OCI-LY7 (cell line): ENCODE measurements at regions not wholly inside any gene's neighbourhood (a gene's known extent, or its start where the extent isn't known, plus 50 kb on each side); places are given as distances from the start of the nearest gene placed in this dataset.

ENCODE experiments used
- BruUV-seq: library from RNA; stranded (reverse); fragments of 400-500 nt; replicated peaks from 2 replicates; lab custom pipeline; 2021; lab: Mats Ljungman, UMichigan
- CTCF ChIA-PET: fragments of 300-600 bp; sonication (Branson Sonifier 250); formaldehyde crosslinking; loops from one replicate; lab custom pipeline; 2022; ENCODE audit warnings: antibody characterized with exemption; ENCODE audit not compliant: unreplicated experiment; lab: Charles Lee
- POLR2A ChIA-PET: fragments of 300-600 bp; sonication (Branson Sonifier 250); formaldehyde crosslinking; loops from one replicate; lab custom pipeline; 2022; ENCODE audit warnings: antibody characterized with exemption; lab: Charles Lee
- DNase-seq: peaks from one replicate; pipeline ENCODE4 v3.0.0-alpha.2; 2015; ENCODE audit warnings: low spot score
- H2AFZ ChIP-seq: fragments of 200-600 bp; sonication (generic), shearing (Covaris generic); 2 replicates; pipeline ENCODE4 v1.6.1; 2014; ENCODE audit warnings: mild to moderate bottlenecking, antibody characterized with exemption, low read length, moderate library complexity
- H3K27ac ChIP-seq: fragments of 200-600 bp; sonication (generic); 2 replicates; pipeline ENCODE4 v1.5.1; 2014; ENCODE audit warnings: mixed run types, low read depth, mild to moderate bottlenecking, moderate library complexity, low read length, inconsistent platforms; ENCODE audit not compliant: poor library complexity, severe bottlenecking
- H3K36me3 ChIP-seq: fragments of 200-600 bp; sonication (generic); 2 replicates; pipeline ENCODE4 v1.6.1; 2014; ENCODE audit warnings: mild to moderate bottlenecking, antibody characterized with exemption, low read length, moderate library complexity, mixed read lengths; ENCODE audit not compliant: insufficient read depth
- H3K4me1 ChIP-seq: fragments of 200-600 bp; sonication (generic); 2 replicates; pipeline ENCODE4 v1.5.1; 2014; ENCODE audit warnings: mild to moderate bottlenecking, low read length; ENCODE audit not compliant: insufficient read depth, poor library complexity, severe bottlenecking
- H3K4me2 ChIP-seq: fragments of 200-600 bp; sonication (generic); 2 replicates; pipeline ENCODE4 v1.6.1; 2014; ENCODE audit warnings: mild to moderate bottlenecking, low read length
- H3K4me3 ChIP-seq: fragments of 200-600 bp; sonication (generic); 2 replicates; pipeline ENCODE4 v1.5.1; 2014; ENCODE audit warnings: mild to moderate bottlenecking, low read depth, low read length; ENCODE audit not compliant: poor library complexity, severe bottlenecking
- H3K79me2 ChIP-seq: fragments of 200-600 bp; sonication (generic); 2 replicates; pipeline ENCODE4 v1.6.1; 2016; ENCODE audit warnings: low read depth, mild to moderate bottlenecking, low read length, moderate library complexity, mixed read lengths; ENCODE audit not compliant: insufficient read depth
- H3K9me2 ChIP-seq: fragments of 200-600 bp; sonication (generic); 2 replicates; pipeline ENCODE4 v1.6.1; 2016; ENCODE audit warnings: mild to moderate bottlenecking, low read length, mixed read lengths; ENCODE audit not compliant: insufficient read depth
- H3K9me3 ChIP-seq: fragments of 200-600 bp; sonication (generic); 2 replicates; pipeline ENCODE4 v1.6.1; 2014; ENCODE audit warnings: mild to moderate bottlenecking, mixed run types, low read length, mixed read lengths
- H4K20me1 ChIP-seq: fragments of 200-600 bp; sonication (generic); 2 replicates; pipeline ENCODE4 v1.6.1; 2014; ENCODE audit warnings: mild to moderate bottlenecking, antibody characterized with exemption, low read length, moderate library complexity, mixed read lengths; ENCODE audit not compliant: insufficient read depth
- CTCF ChIP-seq: fragments of 200-600 bp; sonication (generic); conservative IDR thresholded peaks from 2 replicates; pipeline ENCODE4 v1.5.1; 2014; ENCODE audit warnings: mild to moderate bottlenecking, antibody characterized with exemption, low read length, moderate library complexity, mixed read lengths
- EZH2phosphoT487 ChIP-seq: fragments of 200-600 bp; sonication (generic); IDR thresholded peaks from 2 replicates; pipeline ENCODE4 v1.6.1; 2018; ENCODE audit warnings: low read depth, borderline replicate concordance, mild to moderate bottlenecking, mixed run types, antibody characterized with exemption, low read length, moderate library complexity, mixed read lengths
- intact Hi-C: fragments of 100-400 bp; cut with micrococcal nuclease; formaldehyde crosslinking; loops from one replicate; pipeline ENCODE4 v1.10.0; 2022; ENCODE audit not compliant: unreplicated experiment

GRCh38 chr18:44509048-44509447 is 171.6 kb upstream of the SETBP1 start:
- H3K27ac ChIP-seq, result no peak overlapping the region
- no peaks in the 10 kb centered on the region for H4K20me1 ChIP-seq
- H3K9me3 ChIP-seq, result no peaks in the 10 kb centered on the region
- H2AFZ ChIP-seq, result no peak overlapping the region
- no peak for DNase-seq
- peaks cover 4% of the 10 kb centered on the region for H3K4me1 ChIP-seq
- no TSS peak for BruUV-seq
- intact Hi-C loops, result no loop called here
- no peak overlapping the region for H3K4me2 ChIP-seq
- H3K36me3 ChIP-seq, result no peaks in the 10 kb centered on the region
- CTCF ChIA-PET, result no interaction called here
- H3K4me3 ChIP-seq, result no peak overlapping the region
- POLR2A ChIA-PET, result no interaction called here
- no peaks in the 10 kb centered on the region for H3K9me2 ChIP-seq
- H3K79me2 ChIP-seq, result no peaks in the 10 kb centered on the region
- TF ChIP-seq EZH2phosphoT487, result no peak
- TF ChIP-seq CTCF, result no peak

DNA sequence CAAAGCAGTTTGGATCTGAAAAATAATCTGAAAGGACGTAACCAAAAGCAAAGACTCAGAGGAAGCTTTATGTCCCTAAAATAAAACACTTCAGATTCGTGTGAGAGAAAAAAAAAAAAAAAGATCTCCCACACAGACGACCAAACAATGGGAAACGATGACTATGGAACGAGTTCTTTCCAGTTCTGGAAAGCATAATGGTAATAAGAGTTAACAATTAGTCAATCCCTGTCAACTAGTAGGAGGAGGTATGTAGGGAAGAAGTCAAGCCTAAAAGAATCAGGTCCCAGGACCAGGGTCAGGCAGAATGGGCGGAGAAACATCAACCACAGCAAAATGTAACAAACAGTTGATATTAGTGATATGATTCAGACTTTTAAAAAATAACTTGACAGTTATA is 170.3 kb upstream of the SETBP1 start:
- no peak overlapping the region for H3K27ac ChIP-seq
- H3K79me2 ChIP-seq, result no peaks in the 10 kb centered on the region
- TF ChIP-seq EZH2phosphoT487 (no peak), CTCF (no peak)
- no peaks in the 10 kb centered on the region for H3K9me3 ChIP-seq
- H3K4me3 ChIP-seq, result no peak overlapping the region
- no peaks in the 10 kb centered on the region for H3K36me3 ChIP-seq
- H4K20me1 ChIP-seq, result no peaks in the 10 kb centered on the region
- H2AFZ ChIP-seq, result no peak overlapping the region
- BruUV-seq, result no TSS peak
- ChIA-PET CTCF (no interaction called here), POLR2A (interaction anchor here (0.6 kb wide), 1 partner anchor 103 kb away, joined by 5 read pairs; no protein-coding TSS in a partner anchor)
- intact Hi-C loops, result no loop called here
- no peaks in the 10 kb centered on the region for H3K9me2 ChIP-seq
- peaks cover 4% of the 10 kb centered on the region for H3K4me1 ChIP-seq
- no peak for DNase-seq
- H3K4me2 ChIP-seq, result no peak overlapping the region

DNA sequence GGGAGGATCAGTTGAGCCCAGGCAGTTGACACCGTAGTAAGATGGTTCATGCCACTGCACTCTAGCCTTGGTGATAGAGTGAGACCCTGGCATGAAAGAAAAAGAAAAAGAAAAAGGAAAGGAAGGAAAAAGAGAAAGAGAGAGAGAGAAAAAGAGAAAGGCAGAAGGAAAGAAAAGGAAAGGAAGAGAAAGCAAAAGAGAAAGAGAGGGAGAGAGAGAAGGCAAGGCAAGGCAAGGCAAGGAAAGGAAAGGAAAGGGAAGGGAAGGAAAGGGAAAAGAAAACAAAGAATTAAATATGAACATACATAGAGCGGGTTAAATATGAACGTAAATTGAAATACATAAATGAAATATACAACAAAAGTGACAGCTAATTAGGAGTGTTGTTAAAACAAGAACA is 167.5 kb upstream of the SETBP1 start:
- TF ChIP-seq CTCF, result no peak
- H3K4me3 ChIP-seq, result no peak overlapping the region
- no peaks in the 10 kb centered on the region for H3K4me1 ChIP-seq
- H3K27ac ChIP-seq, result no peak overlapping the region
- intact Hi-C loops, result no loop called here
- H3K36me3 ChIP-seq, result no peaks in the 10 kb centered on the region
- no TSS peak for BruUV-seq
- no peaks in the 10 kb centered on the region for H3K9me3 ChIP-seq
- no peak overlapping the region for H2AFZ ChIP-seq
- no peaks in the 10 kb centered on the region for H3K9me2 ChIP-seq
- no peak overlapping the region for H3K4me2 ChIP-seq
- H3K79me2 ChIP-seq, result no peaks in the 10 kb centered on the region
- no peaks in the 10 kb centered on the region for H4K20me1 ChIP-seq
- POLR2A ChIA-PET, result no interaction called here
- CTCF ChIA-PET, result no interaction called here
- DNase-seq, result no peak
